COLO668 (cell line): ENCODE measurements at regions not wholly inside any gene's neighbourhood (a gene's known extent, or its start where the extent isn't known, plus 50 kb on each side); places are given as distances from the start of the nearest gene placed in this dataset.

Experiments
- DNase-seq: peaks from one replicate; lab custom pipeline; 2025; ENCODE audit not compliant: unreplicated experiment; lab: John Stamatoyannopoulos, UW

DNA sequence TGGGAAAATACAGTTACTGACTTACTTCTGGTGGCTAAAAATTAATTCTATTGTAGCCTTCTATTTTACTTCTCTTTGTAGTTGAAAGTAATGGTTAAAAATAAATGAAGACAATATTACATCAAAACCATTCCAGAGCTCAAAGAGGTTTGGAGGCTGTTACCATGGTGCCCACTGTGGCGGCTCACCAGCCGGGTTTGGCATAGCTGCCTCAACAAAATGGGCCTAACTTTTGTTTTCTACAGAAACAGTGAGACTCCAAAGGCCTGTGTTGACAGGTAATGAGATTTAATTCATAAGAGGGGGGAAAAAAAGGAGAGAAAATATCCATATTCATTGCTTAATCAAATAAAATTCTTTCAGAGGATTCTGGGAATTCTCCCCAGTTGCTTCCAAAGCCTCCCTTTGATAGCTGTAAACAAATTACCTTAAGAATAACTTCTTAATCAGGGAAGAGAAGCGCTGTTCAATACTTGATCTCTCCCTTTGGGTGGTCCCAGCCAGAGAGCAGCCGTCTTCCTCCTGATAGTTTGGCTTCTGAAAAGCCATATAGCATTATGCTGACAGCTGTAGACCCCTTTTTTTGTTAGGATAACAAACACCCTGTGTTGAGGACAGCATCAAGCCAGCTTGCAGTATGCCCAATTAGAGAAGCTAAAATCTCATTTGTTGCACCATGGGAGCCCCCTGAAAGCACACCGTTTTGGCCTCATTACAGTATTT is 266.8 kb downstream of the NEDD1 start:
- DNase-seq: no peak

DNA sequence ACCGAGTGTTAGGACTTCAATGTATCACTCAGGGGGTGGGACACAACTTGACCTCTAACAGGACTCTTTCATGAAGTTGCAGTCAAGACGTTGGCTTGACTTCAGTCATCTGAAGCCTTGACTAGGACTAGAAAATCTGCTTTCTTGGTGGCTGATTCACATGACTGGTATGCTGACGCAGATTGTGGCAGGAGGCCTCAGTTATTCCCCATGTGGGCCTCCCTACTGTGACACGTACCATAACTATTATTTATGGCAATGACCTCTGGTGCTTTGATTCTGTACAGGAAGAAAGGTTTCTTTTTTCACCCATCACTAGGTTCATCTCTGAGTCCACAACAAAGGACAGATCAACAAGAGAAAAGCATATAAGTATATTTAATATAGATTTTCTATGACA is 270.4 kb downstream of the NEDD1 start:
- no peak for DNase-seq

DNA sequence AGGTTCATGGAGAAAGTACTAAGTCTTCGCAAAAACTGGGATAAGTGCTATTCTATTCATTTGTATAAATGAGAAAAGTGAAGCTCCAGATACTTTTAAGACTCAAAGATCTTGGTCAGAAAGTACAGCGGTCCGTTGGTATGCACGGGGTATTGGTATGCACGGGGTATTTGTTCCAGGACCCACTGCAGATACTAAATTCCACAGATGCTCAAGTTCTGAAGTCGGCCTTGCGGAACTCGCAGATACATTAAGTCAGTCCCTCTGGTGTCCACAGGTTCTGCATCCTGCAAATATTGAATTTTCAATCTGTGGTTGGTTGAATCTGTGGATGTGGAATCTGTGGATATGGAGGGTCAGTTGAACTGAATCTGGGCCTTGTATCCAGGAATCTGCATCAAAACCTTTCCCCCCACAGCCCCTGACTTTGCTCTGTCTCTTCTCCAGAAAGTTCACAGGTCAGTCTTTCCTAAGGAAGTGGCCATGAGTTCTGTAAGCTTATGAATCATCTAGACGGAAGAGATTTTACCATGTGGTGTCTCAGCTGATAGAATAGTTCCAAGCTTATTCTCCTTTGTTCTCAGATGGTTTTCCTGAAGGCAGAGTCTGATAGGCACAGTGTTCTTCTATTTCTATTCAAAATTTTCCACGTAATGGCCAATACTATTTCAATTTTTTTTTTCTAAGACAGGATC is 274.7 kb downstream of the NEDD1 start:
- no peak for DNase-seq

DNA sequence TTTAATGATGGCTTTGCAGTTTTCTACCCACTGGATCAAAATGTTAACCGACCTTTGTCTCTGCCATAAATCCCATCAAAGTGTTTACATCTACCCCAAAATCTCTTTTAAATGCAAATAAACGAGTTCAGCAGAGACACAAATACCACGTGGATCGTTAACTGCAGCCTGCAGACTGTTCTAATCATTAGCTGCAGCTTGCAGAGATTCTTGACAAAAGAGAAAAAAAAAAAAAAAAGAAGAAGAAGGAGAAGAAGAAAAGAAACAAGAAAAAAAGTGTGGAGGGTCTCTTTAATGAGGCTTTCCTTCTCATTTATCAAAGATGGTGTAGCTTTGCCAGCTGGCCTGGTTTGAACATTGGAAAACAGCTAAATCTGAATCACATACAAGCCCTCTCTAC is 275.7 kb downstream of the NEDD1 start:
- no peak for DNase-seq

DNA sequence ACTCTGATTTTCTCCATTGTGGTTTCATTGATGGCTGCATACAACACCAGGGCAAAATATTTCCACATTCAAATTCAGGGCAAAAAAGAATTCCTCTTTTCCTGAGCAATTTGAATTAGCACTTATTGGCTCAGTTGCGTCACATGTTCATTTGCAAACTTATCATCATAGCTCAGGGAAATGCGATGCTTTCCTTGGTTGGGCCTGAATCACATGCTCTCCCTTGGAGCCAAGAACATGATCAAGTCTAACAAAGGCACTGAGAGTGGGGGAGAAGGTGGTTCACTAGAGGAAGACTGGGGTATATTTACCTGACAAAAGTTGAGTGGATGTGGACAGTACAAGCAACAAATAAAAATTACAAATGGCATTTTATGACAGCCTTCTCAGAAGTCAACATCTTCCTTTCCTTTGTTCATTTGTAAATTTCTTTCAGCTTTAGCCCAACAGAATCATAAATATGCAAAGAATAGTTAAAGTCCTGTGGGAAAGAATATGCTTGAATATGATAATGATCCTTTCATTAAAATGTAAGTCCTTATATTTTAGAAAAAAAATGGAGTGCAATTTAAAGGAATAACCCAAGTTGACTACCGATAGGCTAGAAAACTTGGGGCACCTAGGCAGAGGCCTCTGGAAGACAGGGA is 277.2 kb downstream of the NEDD1 start:
- DNase-seq: no peak

DNA sequence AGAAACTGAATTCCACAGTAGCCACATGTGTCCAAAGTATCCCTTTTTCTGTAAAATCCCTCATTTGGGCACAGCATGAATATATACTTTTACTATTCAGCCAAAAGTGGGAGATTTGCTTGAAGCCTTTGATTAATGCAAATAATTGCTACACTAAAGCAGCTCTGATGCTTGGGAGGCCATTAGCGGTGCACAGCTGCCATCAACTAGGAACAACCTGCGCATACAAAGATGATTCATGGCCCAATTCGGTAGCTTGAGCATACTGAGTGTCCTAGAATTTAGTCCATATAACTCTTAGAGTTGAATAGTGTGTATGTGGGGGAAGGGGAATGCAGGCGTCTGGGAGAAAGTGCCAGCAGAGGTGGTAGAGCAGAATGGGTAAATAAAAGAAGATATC is 277.0 kb upstream of the RMST start:
- DNase-seq: no peak

DNA sequence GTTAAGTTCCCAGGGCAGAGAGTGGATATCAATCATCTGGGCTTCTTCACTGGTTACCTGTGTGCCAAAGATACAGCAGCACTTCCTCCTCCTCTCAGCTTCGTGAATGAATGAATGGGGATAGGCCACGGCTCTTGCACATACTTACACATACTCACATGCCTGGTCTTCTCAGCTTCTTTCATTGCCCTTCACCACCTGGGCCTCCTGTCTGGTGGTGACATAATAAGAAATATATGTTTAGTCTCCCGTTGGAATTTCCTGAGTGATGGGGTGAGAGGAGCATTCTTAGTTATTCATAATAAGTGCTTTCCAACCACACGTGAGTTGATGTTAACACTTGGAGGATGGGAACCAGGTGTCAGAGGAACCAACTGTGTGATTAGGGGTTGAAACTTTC is 268.1 kb upstream of the RMST start:
- DNase-seq: no peak

DNA sequence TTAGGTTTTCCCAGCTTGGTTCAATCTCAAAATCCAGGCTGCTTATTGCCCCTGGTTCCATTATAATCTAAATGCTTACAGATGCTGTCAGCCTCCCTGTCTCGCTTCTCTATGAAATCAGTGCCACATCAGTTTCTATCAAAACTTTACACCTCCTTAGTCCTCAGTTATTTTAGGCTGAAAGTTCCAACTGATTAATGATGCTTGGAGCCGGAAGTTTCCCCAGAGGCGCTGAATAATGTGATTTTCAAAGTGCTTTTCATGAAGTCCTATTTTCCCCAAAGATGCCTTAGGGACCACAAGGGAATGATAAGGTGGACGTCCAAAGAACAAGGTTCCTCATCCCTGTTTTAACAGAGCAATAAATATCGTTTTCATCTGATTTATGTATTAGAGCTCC is 262.4 kb upstream of the RMST start:
- DNase-seq: no peak

DNA sequence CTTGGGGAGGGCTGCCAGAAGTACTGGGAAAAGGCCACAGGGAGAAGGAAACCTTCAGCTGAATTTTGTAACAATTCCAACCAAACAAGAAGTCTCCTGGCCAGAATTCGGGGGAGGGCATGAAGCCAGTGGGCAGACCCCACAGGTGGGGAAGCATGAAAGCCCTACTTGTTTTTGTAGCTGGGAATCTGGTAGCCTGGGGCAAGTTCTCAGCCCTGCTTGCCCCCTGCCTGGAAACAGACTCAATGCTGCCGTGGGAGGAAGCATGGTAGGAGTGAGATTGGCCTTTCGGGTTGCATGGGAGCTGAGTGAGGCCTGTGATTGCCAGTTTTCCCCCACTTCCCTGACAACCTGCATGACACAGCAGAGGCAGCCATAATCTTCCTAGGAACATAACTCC is 259.2 kb upstream of the RMST start:
- no peak for DNase-seq

DNA sequence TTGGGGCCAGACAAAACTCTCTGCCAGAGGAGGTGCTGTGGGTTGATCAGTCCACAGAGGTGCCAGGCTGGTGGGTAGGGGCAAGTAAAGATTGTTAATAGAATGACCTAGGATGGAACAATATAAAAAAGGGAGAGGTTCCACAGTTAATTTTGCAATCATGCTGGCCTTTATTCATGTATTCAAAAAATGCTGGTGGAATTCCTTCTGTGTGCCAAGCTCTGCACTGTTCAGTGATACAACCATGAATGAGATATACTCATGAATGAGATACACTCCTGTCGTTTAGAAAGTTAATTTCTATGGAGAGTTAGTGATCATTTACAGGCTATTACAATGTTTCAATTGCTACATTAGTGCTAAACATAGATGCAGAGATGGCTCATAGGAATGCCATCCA is 252.6 kb upstream of the RMST start:
- no peak for DNase-seq

DNA sequence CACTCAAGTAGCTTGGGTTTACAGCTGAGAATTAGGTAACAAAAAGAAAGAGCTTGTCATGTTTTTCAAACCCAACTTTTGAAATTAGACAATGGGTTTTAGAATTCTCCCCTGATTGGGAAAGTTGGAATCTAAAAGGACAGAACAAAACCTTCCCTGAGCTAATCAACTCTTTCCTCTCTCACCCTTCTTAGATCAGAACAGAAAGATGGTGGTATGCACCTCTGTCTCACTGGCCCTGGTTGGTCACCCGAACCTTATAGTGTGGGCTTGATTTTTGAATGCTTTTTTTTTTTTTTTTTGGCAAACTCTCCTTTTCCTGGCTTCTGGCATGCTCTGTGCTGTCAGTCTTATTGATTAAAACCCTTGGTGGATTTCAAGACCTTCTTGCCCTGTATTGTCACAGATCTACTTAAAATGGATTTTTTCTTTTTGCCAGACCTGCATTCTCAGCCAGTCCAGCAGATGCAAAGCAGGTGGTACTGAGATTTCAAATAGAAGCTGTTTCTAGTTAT is 251.1 kb upstream of the RMST start:
- DNase-seq: no peak

DNA sequence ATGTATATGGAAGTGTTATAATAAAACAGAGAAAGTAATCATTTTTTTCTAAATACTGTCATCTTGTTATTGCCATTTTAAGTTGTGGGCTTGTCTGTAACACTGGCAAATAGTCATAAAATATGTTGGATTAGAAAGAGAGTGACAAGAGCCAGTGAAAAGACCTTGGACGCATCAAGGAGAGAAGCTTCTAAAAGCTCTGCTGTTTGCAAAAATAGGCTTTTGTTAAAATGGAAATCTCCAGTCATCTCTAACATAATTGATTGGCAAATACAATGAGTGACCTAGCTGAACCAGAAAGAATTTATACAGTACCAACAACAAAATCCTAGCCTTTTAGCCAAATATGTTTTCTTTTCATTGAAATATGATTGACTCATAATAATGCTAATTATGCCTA is 245.8 kb upstream of the RMST start:
- no peak for DNase-seq

DNA sequence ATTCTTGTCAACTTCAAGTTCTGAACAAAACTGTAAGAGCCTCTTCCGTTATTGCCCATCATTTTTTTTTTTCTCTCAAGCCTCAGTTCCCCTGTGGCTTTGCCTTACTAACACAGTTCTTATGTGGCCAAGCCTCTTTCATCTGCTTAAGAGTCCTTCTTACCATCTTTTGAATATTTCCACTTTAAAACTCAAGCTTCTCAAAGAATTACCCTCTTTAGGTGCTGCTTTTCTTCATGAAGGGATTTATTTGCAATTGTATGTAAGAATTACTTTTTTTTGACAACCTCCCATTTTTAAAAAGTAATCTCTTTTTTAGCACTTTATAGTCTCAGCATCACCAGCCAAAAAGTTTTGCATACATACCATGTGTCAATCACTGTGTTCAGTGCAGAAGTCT is 240.2 kb upstream of the RMST start:
- DNase-seq: no peak

DNA sequence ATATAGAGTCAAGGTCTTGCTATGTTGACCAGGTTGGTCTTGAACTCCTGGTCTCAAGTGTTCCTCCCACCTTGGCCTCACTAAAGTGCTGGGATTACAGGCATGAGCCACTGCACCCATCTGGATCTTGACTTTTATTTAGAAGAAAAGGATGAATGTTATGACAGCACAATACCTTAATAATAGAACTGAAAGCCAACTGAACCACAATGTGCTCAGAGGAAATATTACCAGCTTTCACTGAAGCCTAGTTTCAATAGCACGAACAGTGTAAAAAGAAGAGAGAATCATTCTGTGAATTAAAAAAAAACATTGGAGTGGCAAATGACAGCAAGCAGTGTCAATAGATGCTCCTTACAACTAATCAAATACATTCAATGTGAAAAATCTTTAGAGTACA is 239.2 kb upstream of the RMST start:
- DNase-seq: no peak

DNA sequence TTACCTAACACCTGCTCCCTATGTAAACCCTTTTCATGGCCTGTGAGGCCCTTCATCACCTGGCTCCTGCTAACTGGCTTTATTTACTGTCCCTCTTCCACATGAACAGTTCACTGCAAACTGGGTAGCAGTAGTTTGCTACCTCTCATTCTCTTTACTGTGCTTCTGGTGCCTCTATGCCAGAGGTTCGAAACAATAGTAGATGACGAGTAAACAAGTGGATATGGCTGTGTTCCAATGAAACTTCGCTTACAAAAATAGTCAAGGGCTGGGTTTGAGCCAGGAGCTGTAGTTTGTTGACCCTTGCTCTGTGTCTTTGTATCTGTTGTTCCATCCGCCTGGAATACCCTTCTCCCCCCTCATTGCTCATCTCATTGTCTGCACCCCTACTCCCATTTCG is 233.6 kb upstream of the RMST start:
- DNase-seq: peak; percentile 89

DNA sequence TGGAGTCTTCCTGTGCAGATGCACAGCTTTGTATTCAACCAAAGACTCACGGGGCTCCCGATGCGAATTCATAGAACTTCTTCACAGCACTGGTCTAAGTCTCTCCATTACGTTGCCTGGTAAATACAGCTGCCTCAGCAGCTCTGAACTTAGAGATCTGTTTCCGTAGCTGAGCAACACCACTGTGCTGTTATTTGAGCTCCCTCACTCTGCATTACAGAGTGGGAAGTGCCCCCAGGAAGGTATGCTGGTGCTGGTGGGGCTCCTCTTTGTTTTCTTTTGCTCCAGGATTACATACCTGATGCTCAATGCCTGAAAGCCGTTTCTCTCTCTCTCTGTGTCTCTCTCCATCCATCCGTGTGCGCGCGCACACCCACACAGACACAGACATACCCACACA is 227.5 kb upstream of the RMST start:
- no peak for DNase-seq

DNA sequence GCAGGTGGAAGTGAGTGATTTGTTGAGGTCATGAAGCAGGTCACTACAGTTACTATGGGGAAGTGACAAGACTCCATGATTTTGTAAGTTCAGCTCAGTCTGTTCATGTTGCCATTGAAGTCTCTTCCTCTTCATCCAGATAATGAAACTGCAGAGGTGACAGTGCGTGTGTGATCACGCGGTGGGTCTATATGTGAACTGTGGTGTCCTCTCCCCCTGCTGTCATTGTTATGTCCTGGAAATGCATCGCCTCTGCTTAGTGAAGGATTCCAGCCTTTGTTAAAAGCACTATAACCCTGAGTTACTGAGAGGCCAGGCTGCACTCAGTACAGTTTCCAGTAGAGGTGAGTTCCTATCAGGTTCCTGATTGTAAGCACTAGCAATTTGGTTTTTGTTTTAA is 216.2 kb upstream of the RMST start:
- no peak for DNase-seq

DNA sequence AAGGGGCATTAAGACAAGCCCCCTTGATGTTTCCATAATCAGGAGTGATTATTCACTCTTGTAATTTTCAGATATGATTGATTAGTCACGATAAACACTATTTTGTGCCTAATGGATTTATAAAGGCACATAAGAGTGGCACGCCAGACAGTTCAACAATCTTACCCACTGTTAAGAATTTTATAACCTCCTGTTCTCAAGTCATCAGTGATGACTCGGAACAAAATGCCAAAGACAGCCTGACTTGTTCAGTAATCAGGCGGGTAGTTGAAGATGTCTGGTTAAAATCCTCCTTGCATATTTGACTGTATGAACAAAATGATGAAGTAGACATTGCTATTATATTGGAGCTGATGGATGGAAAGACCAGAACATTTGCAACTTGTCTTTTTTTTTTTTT is 212.1 kb upstream of the RMST start:
- no peak for DNase-seq

DNA sequence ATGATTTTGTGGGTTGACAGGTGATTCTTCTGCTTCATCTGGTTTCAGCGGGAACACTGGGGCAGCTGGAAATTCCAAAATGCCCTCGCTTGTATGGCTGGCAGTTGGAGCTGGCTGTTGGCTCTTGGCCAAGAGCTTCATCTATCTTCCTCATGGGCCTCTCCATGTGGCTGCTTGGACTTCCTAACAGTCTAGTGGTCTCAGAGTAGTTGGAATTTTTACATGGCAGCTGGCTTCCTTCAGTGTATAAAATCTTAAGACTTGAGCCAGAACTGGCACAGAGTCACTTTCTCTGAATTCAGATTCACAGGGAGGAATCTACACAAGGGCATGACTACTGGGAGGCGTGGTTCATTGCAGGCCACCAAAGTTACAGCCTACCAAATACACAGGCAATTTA is 204.9 kb upstream of the RMST start:
- DNase-seq: peak; percentile 47

DNA sequence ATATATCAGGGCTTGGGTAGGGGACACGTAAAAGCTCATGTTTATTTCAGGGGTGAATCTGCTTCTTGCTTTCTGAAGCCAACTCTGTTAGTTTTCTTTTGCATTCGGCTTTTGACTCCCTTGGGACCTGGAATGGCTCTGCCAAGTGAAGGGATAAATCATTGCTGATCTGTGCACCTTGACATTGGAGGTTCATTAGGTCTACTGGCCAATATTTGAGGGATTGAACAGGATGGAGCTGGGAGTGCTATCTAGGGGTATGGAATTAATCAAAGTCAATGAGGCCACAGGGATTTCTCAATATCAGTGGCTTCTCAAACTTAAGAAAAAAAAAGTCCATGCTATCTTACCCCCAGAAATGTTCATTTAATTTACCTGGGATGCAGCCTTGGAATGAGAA is 203.5 kb upstream of the RMST start:
- no peak for DNase-seq

DNA sequence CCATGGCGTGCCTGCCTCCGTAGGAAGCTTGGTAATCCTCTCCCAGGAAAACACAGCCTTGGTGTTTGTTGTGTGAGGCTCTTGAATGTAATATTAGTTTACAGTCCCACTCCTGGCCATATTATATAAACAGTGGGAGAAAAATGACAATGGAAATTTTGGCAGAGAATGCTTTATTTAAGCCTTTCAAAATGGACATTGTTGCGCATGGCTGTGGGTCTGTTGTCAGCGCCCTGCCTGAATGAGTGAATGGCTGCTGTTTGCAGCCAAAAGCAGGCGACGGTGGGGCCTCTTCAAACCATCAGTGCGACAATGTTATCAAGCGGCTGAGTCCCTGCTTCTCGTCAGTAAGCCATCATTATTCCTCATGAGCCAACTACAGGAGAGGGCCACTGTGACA is 201.8 kb upstream of the RMST start:
- peak; percentile 34 for DNase-seq

DNA sequence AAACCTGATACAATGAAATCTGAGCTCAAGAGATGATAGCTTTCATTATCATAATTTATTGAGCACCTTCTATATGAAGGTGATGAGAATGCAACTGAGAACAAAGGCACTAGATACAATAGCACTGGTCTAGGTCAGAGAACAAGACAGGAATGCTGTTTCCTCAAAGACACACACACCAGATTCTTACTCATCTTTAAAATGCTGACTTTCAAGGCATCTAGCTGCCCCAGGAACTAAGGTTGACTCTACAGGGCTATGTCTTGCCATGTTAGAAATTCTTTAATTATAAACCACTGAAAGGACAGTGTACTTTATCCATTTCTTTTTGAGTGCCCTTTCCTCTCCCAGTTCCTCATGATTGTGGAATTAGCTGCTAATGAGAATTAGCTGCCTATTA is 195.4 kb upstream of the RMST start:
- DNase-seq: no peak
